ENCODE measurements at regions not wholly inside any gene's neighbourhood (a gene's known extent, or its start where the extent isn't known, plus 50 kb on each side); places are given as distances from the start of the nearest gene placed in this dataset.

DNA sequence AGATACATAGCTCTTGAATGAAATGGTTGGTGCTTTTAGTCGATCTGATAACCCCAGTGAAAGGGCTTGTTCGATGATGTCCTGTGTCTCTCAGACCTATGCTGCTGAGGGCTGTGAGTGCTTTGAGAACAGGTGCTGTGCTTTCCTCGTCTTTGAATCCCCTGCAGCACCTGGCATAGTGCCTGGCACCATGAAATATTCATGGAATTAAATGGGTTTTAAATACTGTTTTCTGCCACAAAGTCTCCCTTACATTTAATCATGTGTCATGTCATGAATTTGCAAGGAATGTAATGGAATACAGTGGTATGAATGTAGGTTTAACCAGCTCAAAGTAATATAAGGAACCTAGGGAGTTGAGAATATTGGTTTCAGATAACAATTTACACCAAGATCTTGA lies 220.5 kb upstream of the PRICKLE1 start:
- WGBS (ENCODE audit: extremely low coverage, insufficient read length, low lambda C conversion rate), result no CpG with 5 or more reads among the region's 3 CpGs
- Histone ChIP-seq H2BK12ac (ENCODE audit: insufficient read length, low read depth, low read length) (no peak overlapping the region), H3K56ac (ENCODE audit: insufficient read length, low read depth, low read length) (no peak overlapping the region), H3K4me1 (ENCODE audit: insufficient read depth, low read length) (no peaks in the 10 kb centered on the region), H3K9me3 (ENCODE audit: control insufficient read depth, low read depth, low read length) (no peaks in the 10 kb centered on the region), H3K18ac (ENCODE audit: insufficient read length, low read depth, low read length) (no peak overlapping the region), H4K20me1 (ENCODE audit: control insufficient read depth, insufficient read depth, insufficient read length) (no peaks in the 10 kb centered on the region), H2AK5ac (ENCODE audit: insufficient read length, low read length) (no peak overlapping the region), H2BK15ac (ENCODE audit: low read depth, low read length) (no peak overlapping the region), H2BK5ac (ENCODE audit: insufficient read length, low read length) (no peak overlapping the region), H3K9ac (ENCODE audit: extremely low read depth, insufficient read length, low read length) (no peak overlapping the region), H3K14ac (ENCODE audit: insufficient read depth, low read length) (no peak overlapping the region), H4K8ac (replicated peaks; ENCODE audit: insufficient read length, low read depth, low read length) (no peak overlapping the region), H2BK20ac (ENCODE audit: low read depth, low read length, poor library complexity, severe bottlenecking) (no peak overlapping the region), H4K5ac (ENCODE audit: insufficient read length, low read depth, low read length) (no peak overlapping the region), H3K4me2 (ENCODE audit: insufficient read depth, insufficient read length, low read length) (no peak overlapping the region), H3K27ac (ENCODE audit: insufficient read length, low read depth, low read length) (no peak overlapping the region), H3K4ac (ENCODE audit: low read depth, low read length) (no peak overlapping the region), H3K27me3 (ENCODE audit: insufficient read depth, low read length) (no peaks in the 10 kb centered on the region), H3T11ph (ENCODE audit: low read length) (no peak overlapping the region), H4K91ac (ENCODE audit: insufficient read length, low read depth, low read length) (no peak overlapping the region), H3K23ac (ENCODE audit: insufficient read length, low read depth, low read length) (no peak overlapping the region), H3K79me1 (ENCODE audit: insufficient read depth, low read depth, low read length, poor library complexity, severe bottlenecking) (no peaks in the 10 kb centered on the region), H2BK120ac (ENCODE audit: low read depth, low read length, poor library complexity, severe bottlenecking) (no peak overlapping the region), H2AFZ (ENCODE audit: low read length) (no peak overlapping the region), H3K79me2 (ENCODE audit: insufficient read depth, low read length) (no peaks in the 10 kb centered on the region), H3K23me2 (ENCODE audit: insufficient read length, low read depth, low read length, poor library complexity, severe bottlenecking) (no peaks in the 10 kb centered on the region)
- Mint-ChIP-seq H3K36me3 (ENCODE audit: insufficient read depth in 1 of 3, low read depth in 3 of 3) (no peaks in the 10 kb centered on the region), H3K27me3 (ENCODE audit: low read depth) (no peaks in the 10 kb centered on the region; the same call in 1 of the 2 replicates), H3K9me3 (no peaks in the 10 kb centered on the region), H3K4me1 (peaks cover 4 to 7% of the 10 kb centered on the region in 2 experiments), H3K27ac (no peak overlapping the region), H3K4me3 (no peak overlapping the region; a peak in 1 of 5 replicates)
- DNase-seq, result no peak
- TF ChIP-seq, protein P1, sequence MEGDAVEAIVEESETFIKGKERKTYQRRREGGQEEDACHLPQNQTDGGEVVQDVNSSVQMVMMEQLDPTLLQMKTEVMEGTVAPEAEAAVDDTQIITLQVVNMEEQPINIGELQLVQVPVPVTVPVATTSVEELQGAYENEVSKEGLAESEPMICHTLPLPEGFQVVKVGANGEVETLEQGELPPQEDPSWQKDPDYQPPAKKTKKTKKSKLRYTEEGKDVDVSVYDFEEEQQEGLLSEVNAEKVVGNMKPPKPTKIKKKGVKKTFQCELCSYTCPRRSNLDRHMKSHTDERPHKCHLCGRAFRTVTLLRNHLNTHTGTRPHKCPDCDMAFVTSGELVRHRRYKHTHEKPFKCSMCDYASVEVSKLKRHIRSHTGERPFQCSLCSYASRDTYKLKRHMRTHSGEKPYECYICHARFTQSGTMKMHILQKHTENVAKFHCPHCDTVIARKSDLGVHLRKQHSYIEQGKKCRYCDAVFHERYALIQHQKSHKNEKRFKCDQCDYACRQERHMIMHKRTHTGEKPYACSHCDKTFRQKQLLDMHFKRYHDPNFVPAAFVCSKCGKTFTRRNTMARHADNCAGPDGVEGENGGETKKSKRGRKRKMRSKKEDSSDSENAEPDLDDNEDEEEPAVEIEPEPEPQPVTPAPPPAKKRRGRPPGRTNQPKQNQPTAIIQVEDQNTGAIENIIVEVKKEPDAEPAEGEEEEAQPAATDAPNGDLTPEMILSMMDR (conservative IDR thresholded peaks at IDR 0.05), result no peak
